ENCODE measurements at regions not wholly inside any gene's neighbourhood (a gene's known extent, or its start where the extent isn't known, plus 50 kb on each side); places are given as distances from the start of the nearest gene placed in this dataset.

DNA sequence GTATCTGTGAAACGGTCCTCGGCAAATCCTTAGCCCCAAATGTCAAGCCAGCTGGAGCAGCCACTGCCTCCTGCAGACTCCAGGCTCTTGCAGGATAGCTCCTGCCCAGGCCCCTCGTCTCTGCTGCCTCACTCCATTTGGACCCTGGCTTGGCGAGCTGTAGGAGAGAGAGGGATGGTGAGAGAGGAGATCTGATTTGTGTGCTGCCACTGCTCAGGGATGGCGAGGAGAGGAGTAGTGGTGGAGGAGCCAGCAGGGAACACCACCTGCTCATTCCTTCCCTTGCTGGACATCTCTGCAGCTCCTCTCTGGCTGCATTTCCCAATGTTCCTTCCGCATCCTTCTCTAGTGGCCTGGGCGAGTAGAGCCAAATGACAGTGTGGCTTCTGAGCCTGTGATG lies 109.1 kb upstream of the NCK2 start:
- no peak for DNase-seq (ENCODE audit: low read depth)
- H3K4me3 ChIP-seq (ENCODE audit: low read length) = no peak overlapping the region
- TF ChIP-seq, protein P1, sequence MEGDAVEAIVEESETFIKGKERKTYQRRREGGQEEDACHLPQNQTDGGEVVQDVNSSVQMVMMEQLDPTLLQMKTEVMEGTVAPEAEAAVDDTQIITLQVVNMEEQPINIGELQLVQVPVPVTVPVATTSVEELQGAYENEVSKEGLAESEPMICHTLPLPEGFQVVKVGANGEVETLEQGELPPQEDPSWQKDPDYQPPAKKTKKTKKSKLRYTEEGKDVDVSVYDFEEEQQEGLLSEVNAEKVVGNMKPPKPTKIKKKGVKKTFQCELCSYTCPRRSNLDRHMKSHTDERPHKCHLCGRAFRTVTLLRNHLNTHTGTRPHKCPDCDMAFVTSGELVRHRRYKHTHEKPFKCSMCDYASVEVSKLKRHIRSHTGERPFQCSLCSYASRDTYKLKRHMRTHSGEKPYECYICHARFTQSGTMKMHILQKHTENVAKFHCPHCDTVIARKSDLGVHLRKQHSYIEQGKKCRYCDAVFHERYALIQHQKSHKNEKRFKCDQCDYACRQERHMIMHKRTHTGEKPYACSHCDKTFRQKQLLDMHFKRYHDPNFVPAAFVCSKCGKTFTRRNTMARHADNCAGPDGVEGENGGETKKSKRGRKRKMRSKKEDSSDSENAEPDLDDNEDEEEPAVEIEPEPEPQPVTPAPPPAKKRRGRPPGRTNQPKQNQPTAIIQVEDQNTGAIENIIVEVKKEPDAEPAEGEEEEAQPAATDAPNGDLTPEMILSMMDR (IDR thresholded peaks at IDR 0.05; ENCODE audit: insufficient read depth, low read depth, low read length, missing control alignments) = no peak

DNA sequence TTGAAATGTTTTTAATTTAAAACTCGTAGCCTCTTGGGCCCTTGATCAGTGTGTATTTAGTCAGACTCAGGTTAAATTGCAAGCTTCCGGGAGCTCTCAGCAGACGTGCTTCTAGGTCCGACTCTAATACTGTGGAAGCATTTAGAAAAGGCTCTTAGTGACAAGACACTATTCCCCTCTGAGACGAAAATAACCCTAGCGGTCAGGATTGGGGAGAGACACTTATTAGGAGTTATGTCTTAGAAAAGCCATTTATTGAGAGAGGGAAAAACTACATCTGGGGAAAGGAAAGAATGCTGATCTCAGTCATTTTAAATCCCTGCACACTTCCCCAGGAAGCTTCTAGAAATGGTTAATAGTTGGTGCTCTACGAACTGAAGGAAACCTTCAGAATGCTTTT lies 110.5 kb upstream of the NCK2 start:
- TF ChIP-seq, protein P1 (IDR thresholded peaks at IDR 0.05; ENCODE audit: insufficient read depth, low read depth, low read length, missing control alignments) = no peak
- no peak for DNase-seq (ENCODE audit: low read depth)

DNA sequence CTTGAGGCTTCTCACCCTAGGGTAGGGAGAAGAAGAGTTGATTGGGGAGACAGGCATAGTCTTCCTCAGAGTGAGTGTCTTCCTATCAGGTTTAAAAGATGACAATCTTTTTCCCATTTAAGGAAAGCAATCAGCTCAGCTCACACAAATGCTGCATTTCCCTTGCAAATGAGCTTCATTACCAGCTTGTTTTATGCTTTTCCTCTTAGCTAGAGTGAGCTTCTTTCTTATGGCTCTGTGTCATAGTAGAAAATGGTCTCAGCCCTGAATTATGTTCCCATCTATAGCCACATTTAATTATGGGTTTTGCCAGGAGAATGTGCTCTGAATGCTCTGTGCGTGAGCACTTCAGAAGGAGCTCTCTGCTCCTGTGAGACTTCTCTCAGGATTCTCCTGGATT lies 112.8 kb upstream of the NCK2 start:
- TF ChIP-seq, protein P1 (IDR thresholded peaks at IDR 0.05; ENCODE audit: insufficient read depth, low read depth, low read length, missing control alignments) = no peak
- no peak for DNase-seq (ENCODE audit: low read depth)
- H3K4me3 ChIP-seq (ENCODE audit: low read length) = no peak overlapping the region

More for the DNA sequence above, 110.5 kb upstream of the NCK2 start:
- H3K4me3 ChIP-seq (ENCODE audit: low read length) = no peak overlapping the region

- TF ChIP-seq, protein P1 (IDR thresholded peaks at IDR 0.05; ENCODE audit: insufficient read depth, low read depth, low read length, missing control alignments) = no peak
- no peak overlapping the region for H3K4me3 ChIP-seq (ENCODE audit: low read length)
- DNase-seq (ENCODE audit: low read depth) = no peak
Observed at GRCh38 chr2:105631011-105631410, 113.7 kb upstream of the NCK2 start.

- no peak for DNase-seq (ENCODE audit: low read depth)
- TF ChIP-seq, protein P1 (IDR thresholded peaks at IDR 0.05; ENCODE audit: insufficient read depth, low read depth, low read length, missing control alignments) = no peak
- H3K4me3 ChIP-seq (ENCODE audit: low read length) = no peak overlapping the region
Observed at GRCh38 chr2:105629634-105630033, 115.1 kb upstream of the NCK2 start.

- DNase-seq (ENCODE audit: low read depth) = no peak
- TF ChIP-seq, protein P1 (IDR thresholded peaks at IDR 0.05; ENCODE audit: insufficient read depth, low read depth, low read length, missing control alignments) = no peak
- no peak overlapping the region for H3K4me3 ChIP-seq (ENCODE audit: low read length)
Observed at GRCh38 chr2:105627534-105627933, 117.2 kb upstream of the NCK2 start.

- no peak overlapping the region for H3K4me3 ChIP-seq (ENCODE audit: low read length)
- TF ChIP-seq, protein P1 (IDR thresholded peaks at IDR 0.05; ENCODE audit: insufficient read depth, low read depth, low read length, missing control alignments) = no peak
- DNase-seq (ENCODE audit: low read depth) = no peak
Observed at GRCh38 chr2:105626966-105627340, 117.8 kb upstream of the NCK2 start.

Measured in epithelial cell of esophagus (primary cell).